Testis (tissue), 2 donors: ENCODE measurements at regions not wholly inside any gene's neighbourhood (a gene's known extent, or its start where the extent isn't known, plus 50 kb on each side); places are given as distances from the start of the nearest gene placed in this dataset.

Experiments used
- DNase-seq: peaks from one replicate; pipeline ENCODE4 v3.0.0-alpha.2; 2019
- H3K27ac ChIP-seq, 2 donors: fragments of 200-600 bp; sonication (generic); one replicate each; pipeline ENCODE4 v1.5.1; 2019
- H3K27me3 ChIP-seq: fragments of 200-600 bp; sonication (generic); one replicate; pipeline ENCODE4 v1.5.1; 2019
- H3K36me3 ChIP-seq: fragments of 200-600 bp; sonication (generic); one replicate; pipeline ENCODE4 v1.5.1; 2017; ENCODE audit warnings: low read depth; ENCODE audit errors: missing control alignments
- H3K4me1 ChIP-seq: fragments of 200-600 bp; sonication (generic); one replicate; pipeline ENCODE4 v1.5.1; 2019
- H3K4me3 ChIP-seq, 2 donors: fragments of 200-600 bp; sonication (generic); one replicate each; pipeline ENCODE4 v1.5.1; 2017 to 2019
- H3K9me3 ChIP-seq: fragments of 200-600 bp; sonication (generic); one replicate; pipeline ENCODE4 v1.5.1; 2017
- CTCF ChIP-seq, 3 experiments: fragments of 450-650 bp in 2 of 3; fragments of 200-600 bp in 1 of 3; sonication (generic) in 1 of 3; IDR thresholded peaks; one replicate each; pipeline ENCODE4 v1.5.1; 2016 to 2019; ENCODE audit warnings: antibody characterized with exemption in 3 of 3, mild to moderate bottlenecking in 2 of 3, moderate library complexity in 1 of 3
- POLR2A ChIP-seq: fragments of 450-650 bp; IDR thresholded peaks from one replicate; pipeline ENCODE4 v1.6.1; 2017; ENCODE audit warnings: antibody characterized with exemption, mild to moderate bottlenecking, moderate library complexity
- WGBS, 2 donors: methylation state at CpG; one replicate each; pipeline ENCODE4 v1.1.5; 2018; 5-methylcytosine and 5-hydroxymethylcytosine counted together
- intact Hi-C: fragments of 100-400 bp; cut with DNase I; formaldehyde crosslinking; loops from one replicate; pipeline ENCODE4 v1.15.1; 2023; ENCODE audit warnings: low total_unique reads

GRCh38 chr3:103048068-103048722, 613.4 kb downstream of the ZPLD1 start:
- Histone ChIP-seq H3K9me3 (no peaks in the 10 kb centered on the region), H3K36me3 (no peaks in the 10 kb centered on the region), H3K27ac (no peak overlapping the region), H3K4me1 (no peaks in the 10 kb centered on the region), H3K4me3 (no peak overlapping the region), H3K27me3 (no peaks in the 10 kb centered on the region)
- no peak for DNase-seq
- TF ChIP-seq POLR2A = no peak
- no peak for TF ChIP-seq CTCF (IDR thresholded peaks at IDR 0.05)
- WGBS, 2 donors = 89% methylated on average over 5 of the region's 5 CpGs
- intact Hi-C loops = no loop called here

- H3K9me3 ChIP-seq = no peaks in the 10 kb centered on the region
- H3K36me3 ChIP-seq = no peaks in the 10 kb centered on the region
- WGBS, 2 donors = 50 to 71% methylated on average over 1 of the region's 1 CpG
- intact Hi-C loops = no loop called here
- no peak overlapping the region for H3K27ac ChIP-seq
- no peaks in the 10 kb centered on the region for H3K4me1 ChIP-seq
- DNase-seq = peak; percentile 33
- no peak overlapping the region for H3K4me3 ChIP-seq
- TF ChIP-seq POLR2A (no peak), CTCF (IDR thresholded peaks at IDR 0.05) (no peak)
- H3K27me3 ChIP-seq = no peaks in the 10 kb centered on the region
Measured at GRCh38 chr3:103052236-103052830, 617.5 kb downstream of the ZPLD1 start.

DNA sequence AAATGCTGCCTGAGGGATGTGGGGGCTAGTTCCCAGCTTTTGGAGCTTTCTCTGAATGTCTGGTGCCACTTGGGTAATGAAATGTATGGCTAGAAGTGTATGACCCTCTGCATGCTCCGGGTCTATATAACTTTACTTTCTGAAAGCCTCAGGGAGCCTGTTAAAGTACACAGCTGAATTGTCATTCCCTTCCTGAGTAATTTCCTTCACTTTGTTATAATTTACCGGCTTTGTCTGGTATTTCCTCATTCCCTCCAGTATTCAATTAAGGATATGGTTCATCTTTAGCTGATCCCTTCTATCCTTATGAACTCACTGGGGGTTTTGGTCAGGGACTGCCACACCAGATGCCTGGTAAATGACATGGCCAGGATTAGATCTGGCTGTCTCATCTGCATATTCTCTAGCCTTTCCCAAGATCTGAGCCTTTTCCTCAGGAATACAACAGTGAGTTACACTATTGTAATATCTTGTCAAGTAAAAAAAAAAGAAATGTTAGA, 620.3 kb downstream of the ZPLD1 start:
- Histone ChIP-seq H3K9me3 (no peaks in the 10 kb centered on the region), H3K4me3 (no peak overlapping the region), H3K27me3 (no peaks in the 10 kb centered on the region), H3K36me3 (no peaks in the 10 kb centered on the region), H3K27ac (no peak overlapping the region), H3K4me1 (no peaks in the 10 kb centered on the region)
- intact Hi-C loops = no loop called here
- no peak for TF ChIP-seq CTCF (IDR thresholded peaks at IDR 0.05)
- TF ChIP-seq POLR2A = no peak
- WGBS, 2 donors = 46 to 53% methylated on average over 2 of the region's 2 CpGs
- DNase-seq = no peak

DNA sequence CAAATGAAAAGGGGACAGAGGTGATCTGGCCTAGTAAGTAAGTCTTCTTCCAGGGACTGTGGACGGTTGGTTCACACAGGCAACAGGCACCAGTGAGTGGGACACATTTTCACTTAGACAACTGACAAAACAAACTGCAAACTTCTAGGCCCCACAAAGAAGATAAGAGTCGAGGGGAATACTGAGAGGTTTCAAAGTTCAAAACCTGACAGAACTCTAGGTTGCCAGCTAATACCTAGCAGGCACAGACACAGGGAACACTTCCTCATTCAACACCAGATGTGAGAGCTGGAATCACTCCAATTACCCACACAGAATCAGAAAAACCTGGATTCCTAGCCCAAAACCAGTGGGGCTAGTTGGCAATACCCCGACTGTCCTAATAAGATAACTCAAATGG, 621.7 kb downstream of the ZPLD1 start:
- H3K27ac ChIP-seq = no peak overlapping the region
- intact Hi-C loops = no loop called here

More for the DNA sequence above, 621.7 kb downstream of the ZPLD1 start:
- no peaks in the 10 kb centered on the region for H3K27me3 ChIP-seq
- H3K4me1 ChIP-seq = no peaks in the 10 kb centered on the region
- no peak for DNase-seq
- H3K4me3 ChIP-seq = no peak overlapping the region
- H3K9me3 ChIP-seq = no peaks in the 10 kb centered on the region
- H3K36me3 ChIP-seq = no peaks in the 10 kb centered on the region
- TF ChIP-seq POLR2A (no peak), CTCF (IDR thresholded peaks at IDR 0.05) (no peak)
- 61 to 77% methylated on average over 3 of the region's 3 CpGs for WGBS, 2 donors
